ENCODE measurements at regions not wholly inside any gene's neighbourhood (a gene's known extent, or its start where the extent isn't known, plus 50 kb on each side); places are given as distances from the start of the nearest gene placed in this dataset.

GRCh38 chr13:82803341-82803740, 1078.9 kb downstream of the SLITRK1 start:
- TF ChIP-seq POLR2A (IDR thresholded peaks at IDR 0.05) (no peak), CTCF (IDR thresholded peaks at IDR 0.05) (no peak), EP300 (IDR thresholded peaks at IDR 0.05) (no peak), POLR2AphosphoS5 (IDR thresholded peaks at IDR 0.05) (no peak)

All from sigmoid colon (tissue), 4 donors.